ENCODE measurements at regions not wholly inside any gene's neighbourhood (a gene's known extent, or its start where the extent isn't known, plus 50 kb on each side); places are given as distances from the start of the nearest gene placed in this dataset.

DNA sequence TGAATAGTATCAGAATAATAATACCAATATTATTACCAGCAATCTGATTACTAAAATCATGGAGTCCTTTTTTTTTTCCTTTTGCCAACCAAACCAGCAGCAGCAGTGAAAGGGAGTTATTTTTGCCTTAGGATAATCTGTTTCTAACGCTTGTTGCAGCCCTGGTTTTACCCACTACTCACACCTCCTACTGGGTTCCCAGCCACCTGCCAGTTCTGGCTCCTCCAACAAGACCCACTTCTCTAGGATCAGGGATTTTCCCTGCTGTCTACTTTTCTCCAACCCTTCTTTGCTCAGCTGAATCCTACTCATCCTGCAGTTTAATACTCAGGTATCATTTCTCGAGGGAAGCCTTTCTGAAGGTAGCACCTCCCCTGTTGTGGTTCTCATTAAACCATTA lies 96.8 kb upstream of the BCAR3 start:
- Histone ChIP-seq H3K9me2 (ENCODE audit: insufficient read depth) (no peaks in the 10 kb centered on the region), H3K79me2 (ENCODE audit: insufficient read depth) (no peaks in the 10 kb centered on the region), H3K4me1 (ENCODE audit: insufficient read depth) (peaks cover 19% of the 10 kb centered on the region), H3F3A (ENCODE audit: insufficient read depth) (peaks cover 12% of the 10 kb centered on the region), H2AFZ (no peak overlapping the region), H3K27ac (no peak overlapping the region), H3K36me3 (ENCODE audit: low read depth) (no peaks in the 10 kb centered on the region), H3K4me2 (ENCODE audit: unreplicated experiment) (no peak overlapping the region), H4K20me1 (ENCODE audit: insufficient read depth) (no peaks in the 10 kb centered on the region), H3K9me3 (ENCODE audit: low read depth) (no peaks in the 10 kb centered on the region), H3K27me3 (replicated peaks; ENCODE audit: insufficient read depth) (no peaks in the 10 kb centered on the region), H3K4me3 (no peak overlapping the region), H3K9ac (no peak overlapping the region)
- no peak for DNase-seq
- no peak for TF ChIP-seq EZH2 (IDR thresholded peaks at IDR 0.05; ENCODE audit: insufficient read depth, poor library complexity, severe bottlenecking)
- TF ChIP-seq EZH2phosphoT487 (IDR thresholded peaks at IDR 0.05; ENCODE audit: insufficient read depth, low read depth): no peak
- 91 to 98% methylated on average over 2 of the region's 2 CpGs for WGBS, 2 experiments (ENCODE audit: low coverage in 1 of 2, low lambda C conversion rate in 2 of 2, missing lambda C conversion rate in 2 of 2)
- in situ Hi-C loops (cut with MboI): no loop called here

DNA sequence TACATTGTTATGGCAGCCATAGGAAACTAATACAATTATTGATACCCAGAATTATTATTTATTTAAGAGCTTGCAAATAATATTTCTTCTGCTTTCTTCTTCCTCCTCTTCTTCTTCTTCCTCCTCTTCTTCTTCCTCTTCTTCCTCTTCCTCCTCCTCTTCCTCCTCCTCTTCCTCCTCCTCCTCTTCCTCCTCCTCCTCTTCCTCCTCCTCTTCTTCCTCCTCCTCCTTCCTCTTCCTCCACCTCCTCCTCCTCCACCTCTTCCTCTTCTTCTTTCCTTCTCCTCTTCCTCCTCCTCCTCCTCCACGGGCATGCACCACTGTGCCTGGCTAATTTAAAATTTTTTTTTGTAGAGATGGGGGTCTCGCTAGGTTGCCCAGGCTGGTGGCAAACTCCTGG lies 95.6 kb upstream of the BCAR3 start:
- Histone ChIP-seq H3K4me1 (ENCODE audit: insufficient read depth) (peaks cover 19% of the 10 kb centered on the region), H3K27me3 (replicated peaks; ENCODE audit: insufficient read depth) (no peaks in the 10 kb centered on the region), H3K79me2 (ENCODE audit: insufficient read depth) (no peaks in the 10 kb centered on the region), H3F3A (ENCODE audit: insufficient read depth) (peaks cover 12% of the 10 kb centered on the region), H3K4me3 (no peak overlapping the region), H3K9ac (no peak overlapping the region), H3K36me3 (ENCODE audit: low read depth) (no peaks in the 10 kb centered on the region), H3K27ac (no peak overlapping the region), H3K9me2 (ENCODE audit: insufficient read depth) (no peaks in the 10 kb centered on the region), H3K4me2 (ENCODE audit: unreplicated experiment) (no peak overlapping the region), H2AFZ (no peak overlapping the region), H4K20me1 (ENCODE audit: insufficient read depth) (no peaks in the 10 kb centered on the region), H3K9me3 (ENCODE audit: low read depth) (no peaks in the 10 kb centered on the region)
- WGBS, 2 experiments (ENCODE audit: low coverage in 1 of 2, low lambda C conversion rate in 2 of 2, missing lambda C conversion rate in 2 of 2): 93 to 100% methylated on average over 2 of the region's 2 CpGs
- in situ Hi-C loops (cut with MboI): no loop called here
- TF ChIP-seq EZH2 (IDR thresholded peaks at IDR 0.05; ENCODE audit: insufficient read depth, poor library complexity, severe bottlenecking): no peak
- TF ChIP-seq EZH2phosphoT487 (IDR thresholded peaks at IDR 0.05; ENCODE audit: insufficient read depth, low read depth): no peak
- no peak for DNase-seq

DNA sequence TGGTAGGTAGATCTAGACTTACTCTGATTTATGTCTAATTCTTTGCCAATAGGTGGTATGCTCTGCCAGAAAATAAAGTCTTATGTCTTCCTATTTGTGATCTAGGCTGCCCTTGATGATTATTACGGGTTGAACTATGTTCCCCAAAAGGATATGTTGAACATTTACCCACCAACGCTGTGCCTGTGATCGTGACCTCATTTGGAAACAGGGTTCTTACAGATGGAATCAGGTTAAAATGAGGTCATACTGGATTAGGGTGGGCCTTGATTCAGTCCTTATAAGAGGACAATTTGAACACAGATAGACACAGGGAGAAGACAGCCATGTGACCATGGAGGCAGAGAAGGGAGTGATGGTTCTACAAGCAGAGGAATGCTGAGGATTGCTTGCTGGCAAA lies 95.1 kb upstream of the BCAR3 start:
- no peak for DNase-seq
- no peaks in the 10 kb centered on the region for H3K79me2 ChIP-seq (ENCODE audit: insufficient read depth)
- H3K4me2 ChIP-seq (ENCODE audit: unreplicated experiment): no peak overlapping the region
- no peak overlapping the region for H3K4me3 ChIP-seq
- H3K9me3 ChIP-seq (ENCODE audit: low read depth): no peaks in the 10 kb centered on the region
- H3K27me3 ChIP-seq (replicated peaks; ENCODE audit: insufficient read depth): no peaks in the 10 kb centered on the region
- no peak overlapping the region for H2AFZ ChIP-seq
- WGBS, 2 experiments (ENCODE audit: low coverage in 1 of 2, low lambda C conversion rate in 2 of 2, missing lambda C conversion rate in 2 of 2): 76 to 77% methylated on average over 3 of the region's 3 CpGs
- H3K9me2 ChIP-seq (ENCODE audit: insufficient read depth): no peaks in the 10 kb centered on the region
- in situ Hi-C loops (cut with MboI): no loop called here
- H3F3A ChIP-seq (ENCODE audit: insufficient read depth): peaks cover 12% of the 10 kb centered on the region
- no peak for TF ChIP-seq EZH2phosphoT487 (IDR thresholded peaks at IDR 0.05; ENCODE audit: insufficient read depth, low read depth)
- no peak for TF ChIP-seq EZH2 (IDR thresholded peaks at IDR 0.05; ENCODE audit: insufficient read depth, poor library complexity, severe bottlenecking)
- H4K20me1 ChIP-seq (ENCODE audit: insufficient read depth): no peaks in the 10 kb centered on the region
- no peak overlapping the region for H3K27ac ChIP-seq
- H3K9ac ChIP-seq: no peak overlapping the region
- no peaks in the 10 kb centered on the region for H3K36me3 ChIP-seq (ENCODE audit: low read depth)
- H3K4me1 ChIP-seq (ENCODE audit: insufficient read depth): peaks cover 19% of the 10 kb centered on the region

- Histone ChIP-seq H2AFZ (no peak overlapping the region), H3K27ac (no peak overlapping the region), H3K79me2 (ENCODE audit: insufficient read depth) (no peaks in the 10 kb centered on the region), H3K4me2 (ENCODE audit: unreplicated experiment) (no peak overlapping the region), H3K4me1 (ENCODE audit: insufficient read depth) (peaks cover 12% of the 10 kb centered on the region), H3K9me2 (ENCODE audit: insufficient read depth) (no peaks in the 10 kb centered on the region), H3K4me3 (no peak overlapping the region), H4K20me1 (ENCODE audit: insufficient read depth) (no peaks in the 10 kb centered on the region), H3K36me3 (ENCODE audit: low read depth) (no peaks in the 10 kb centered on the region), H3F3A (ENCODE audit: insufficient read depth) (peaks cover 10% of the 10 kb centered on the region), H3K9me3 (ENCODE audit: low read depth) (no peaks in the 10 kb centered on the region), H3K27me3 (replicated peaks; ENCODE audit: insufficient read depth) (no peaks in the 10 kb centered on the region), H3K9ac (no peak overlapping the region)
- no peak for DNase-seq
- in situ Hi-C loops (cut with MboI): no loop called here
- TF ChIP-seq EZH2 (IDR thresholded peaks at IDR 0.05; ENCODE audit: insufficient read depth, poor library complexity, severe bottlenecking) (no peak), EZH2phosphoT487 (IDR thresholded peaks at IDR 0.05; ENCODE audit: insufficient read depth, low read depth) (no peak)
- 89 to 90% methylated on average over 6 of the region's 6 CpGs for WGBS, 2 experiments (ENCODE audit: low coverage in 1 of 2, low lambda C conversion rate in 2 of 2, missing lambda C conversion rate in 2 of 2)
These were observed 93.6 kb upstream of the BCAR3 start for GRCh38 chr1:93775224-93775623.

- Histone ChIP-seq H3K4me1 (ENCODE audit: insufficient read depth) (peaks cover 6% of the 10 kb centered on the region), H3K36me3 (ENCODE audit: low read depth) (no peaks in the 10 kb centered on the region), H3K27ac (no peak overlapping the region), H3K9me3 (ENCODE audit: low read depth) (no peaks in the 10 kb centered on the region), H4K20me1 (ENCODE audit: insufficient read depth) (no peaks in the 10 kb centered on the region), H3F3A (ENCODE audit: insufficient read depth) (peaks cover 4% of the 10 kb centered on the region), H3K27me3 (replicated peaks; ENCODE audit: insufficient read depth) (no peaks in the 10 kb centered on the region), H3K4me3 (no peak overlapping the region), H3K9me2 (ENCODE audit: insufficient read depth) (no peaks in the 10 kb centered on the region), H2AFZ (no peak overlapping the region), H3K79me2 (ENCODE audit: insufficient read depth) (no peaks in the 10 kb centered on the region), H3K9ac (no peak overlapping the region), H3K4me2 (ENCODE audit: unreplicated experiment) (no peak overlapping the region)
- DNase-seq: no peak
- in situ Hi-C loops (cut with MboI): loop anchor here (5.0 kb wide), 1 partner anchor 33 kb away; no protein-coding TSS in a partner anchor
- TF ChIP-seq EZH2phosphoT487 (IDR thresholded peaks at IDR 0.05; ENCODE audit: insufficient read depth, low read depth) (no peak), EZH2 (IDR thresholded peaks at IDR 0.05; ENCODE audit: insufficient read depth, poor library complexity, severe bottlenecking) (no peak)
These were observed 93.1 kb upstream of the BCAR3 start for GRCh38 chr1:93774707-93775106.
